ENCODE measurements at regions not wholly inside any gene's neighbourhood (a gene's known extent, or its start where the extent isn't known, plus 50 kb on each side); places are given as distances from the start of the nearest gene placed in this dataset.

DNA sequence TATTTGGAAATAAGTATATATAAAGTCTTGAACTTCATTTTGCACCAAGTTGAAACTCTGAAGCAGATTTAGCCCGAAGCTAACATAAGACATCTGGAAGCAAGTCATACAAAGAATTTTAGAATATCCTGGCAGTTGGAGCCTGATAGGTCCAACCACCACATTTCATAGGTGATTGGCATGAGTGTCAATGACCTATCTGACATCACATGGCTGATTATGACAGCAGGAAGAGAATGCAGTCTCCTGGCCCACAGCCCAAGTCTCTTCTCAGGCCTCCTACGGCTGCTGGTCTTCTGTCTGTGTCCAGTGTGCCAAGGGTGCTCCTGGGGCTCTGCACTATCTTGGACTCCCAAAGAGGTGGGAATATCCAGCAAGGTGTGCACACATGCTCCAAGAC, 325.7 kb upstream of the ACVR2A start:
- Histone ChIP-seq H3K27me3 (no peaks in the 10 kb centered on the region), H3K36me3 (no peaks in the 10 kb centered on the region), H3K9me3 (no peaks in the 10 kb centered on the region), H3K4me1 (no peaks in the 10 kb centered on the region), H3K4me3 (no peak overlapping the region), H3K27ac (no peak overlapping the region)
- intact Hi-C loops (cut with DNase I; ENCODE audit: low total_unique reads) = no loop called here
- no peak for DNase-seq (ENCODE audit: low spot score in 2 of 2)
- TF ChIP-seq, protein P1, sequence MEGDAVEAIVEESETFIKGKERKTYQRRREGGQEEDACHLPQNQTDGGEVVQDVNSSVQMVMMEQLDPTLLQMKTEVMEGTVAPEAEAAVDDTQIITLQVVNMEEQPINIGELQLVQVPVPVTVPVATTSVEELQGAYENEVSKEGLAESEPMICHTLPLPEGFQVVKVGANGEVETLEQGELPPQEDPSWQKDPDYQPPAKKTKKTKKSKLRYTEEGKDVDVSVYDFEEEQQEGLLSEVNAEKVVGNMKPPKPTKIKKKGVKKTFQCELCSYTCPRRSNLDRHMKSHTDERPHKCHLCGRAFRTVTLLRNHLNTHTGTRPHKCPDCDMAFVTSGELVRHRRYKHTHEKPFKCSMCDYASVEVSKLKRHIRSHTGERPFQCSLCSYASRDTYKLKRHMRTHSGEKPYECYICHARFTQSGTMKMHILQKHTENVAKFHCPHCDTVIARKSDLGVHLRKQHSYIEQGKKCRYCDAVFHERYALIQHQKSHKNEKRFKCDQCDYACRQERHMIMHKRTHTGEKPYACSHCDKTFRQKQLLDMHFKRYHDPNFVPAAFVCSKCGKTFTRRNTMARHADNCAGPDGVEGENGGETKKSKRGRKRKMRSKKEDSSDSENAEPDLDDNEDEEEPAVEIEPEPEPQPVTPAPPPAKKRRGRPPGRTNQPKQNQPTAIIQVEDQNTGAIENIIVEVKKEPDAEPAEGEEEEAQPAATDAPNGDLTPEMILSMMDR (IDR thresholded peaks at IDR 0.05) = no peak
- TF ChIP-seq POLR2A (IDR thresholded peaks at IDR 0.05) (no peak), POLR2AphosphoS5 (IDR thresholded peaks at IDR 0.05) (no peak)

DNA sequence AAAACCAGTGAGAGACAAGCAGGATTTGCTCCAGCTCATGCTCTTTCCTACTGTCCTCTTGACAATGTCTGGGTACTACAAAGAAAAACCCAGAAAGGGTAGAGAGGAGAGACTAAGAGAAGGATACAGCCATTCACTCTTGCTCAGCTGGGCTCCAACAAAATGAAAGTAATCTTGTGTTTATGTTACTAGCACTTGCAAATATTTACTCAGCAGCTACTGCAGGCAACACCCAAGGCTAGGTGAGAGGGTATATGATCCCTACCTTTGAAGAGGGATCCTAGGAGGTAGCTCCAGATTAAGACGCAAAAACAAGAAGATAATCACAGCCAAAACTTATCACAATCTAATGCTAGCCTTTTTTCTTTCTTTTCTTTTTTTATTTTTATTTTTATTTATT, 329.6 kb upstream of the ACVR2A start:
- Histone ChIP-seq H3K9me3 (no peaks in the 10 kb centered on the region), H3K27ac (no peak overlapping the region), H3K36me3 (no peaks in the 10 kb centered on the region), H3K27me3 (no peaks in the 10 kb centered on the region), H3K4me1 (no peaks in the 10 kb centered on the region), H3K4me3 (no peak overlapping the region)
- TF ChIP-seq POLR2AphosphoS5 (IDR thresholded peaks at IDR 0.05) (no peak), POLR2A (IDR thresholded peaks at IDR 0.05) (no peak)
- TF ChIP-seq, protein P1 (IDR thresholded peaks at IDR 0.05) = no peak
- intact Hi-C loops (cut with DNase I; ENCODE audit: low total_unique reads) = no loop called here
- DNase-seq (ENCODE audit: low spot score in 2 of 2) = no peak

DNA sequence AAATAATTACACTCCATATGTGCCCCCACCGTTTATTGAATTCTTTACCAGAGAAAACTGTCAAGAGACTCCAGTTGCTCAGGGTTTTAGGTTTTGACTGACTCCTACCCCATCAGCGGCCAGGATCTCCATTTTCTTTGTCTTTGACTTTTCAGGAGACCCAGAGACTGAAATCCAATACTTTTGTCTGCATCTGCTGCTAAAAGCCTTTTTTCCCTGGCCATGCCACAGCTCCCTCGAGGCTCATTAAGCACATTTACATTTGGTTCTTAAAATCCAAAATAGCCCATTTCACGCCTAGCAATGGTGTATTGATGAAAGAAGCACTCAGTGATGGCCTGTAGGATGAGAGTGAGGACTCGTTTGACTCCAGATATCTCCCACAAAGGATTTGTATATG, 332.6 kb upstream of the ACVR2A start:
- TF ChIP-seq POLR2AphosphoS5 (IDR thresholded peaks at IDR 0.05) = no peak
- TF ChIP-seq, protein P1 (IDR thresholded peaks at IDR 0.05) = no peak
- TF ChIP-seq POLR2A (IDR thresholded peaks at IDR 0.05) = no peak
- H3K4me3 ChIP-seq = no peak overlapping the region
- intact Hi-C loops (cut with DNase I; ENCODE audit: low total_unique reads) = no loop called here
- H3K27me3 ChIP-seq = no peaks in the 10 kb centered on the region
- no peaks in the 10 kb centered on the region for H3K4me1 ChIP-seq
- DNase-seq (ENCODE audit: low spot score in 2 of 2) = no peak
- H3K9me3 ChIP-seq = no peaks in the 10 kb centered on the region
- H3K36me3 ChIP-seq = no peaks in the 10 kb centered on the region
- peak overlapping the region; percentile 22 to 76 for H3K27ac ChIP-seq

DNA sequence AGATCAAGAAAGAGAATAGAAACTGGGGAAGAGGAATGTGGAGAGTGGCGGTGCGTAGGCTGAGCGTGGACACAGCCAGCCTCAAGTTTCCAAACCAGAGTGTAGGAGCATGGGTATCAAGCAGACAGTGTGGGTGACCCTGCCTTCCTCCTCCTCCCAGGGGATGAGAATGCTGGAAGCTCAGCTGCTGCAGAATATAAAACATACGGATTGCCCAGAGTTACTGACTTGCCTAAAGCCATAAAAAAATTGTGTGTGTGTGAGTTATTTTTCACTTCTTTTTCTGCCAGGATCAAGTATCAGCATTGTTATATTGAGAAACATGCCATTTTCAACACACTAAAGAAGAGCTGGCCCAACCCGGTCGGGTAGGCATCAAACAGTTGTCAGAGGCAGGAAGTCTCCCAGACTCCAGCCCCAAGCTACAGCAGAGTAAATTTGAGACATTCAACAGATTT, 333.3 kb upstream of the ACVR2A start:
- Histone ChIP-seq H3K9me3 (no peaks in the 10 kb centered on the region), H3K27ac (peak overlapping the region; percentile 11 to 76), H3K27me3 (no peaks in the 10 kb centered on the region), H3K4me1 (no peaks in the 10 kb centered on the region), H3K36me3 (no peaks in the 10 kb centered on the region), H3K4me3 (peak overlapping the region in 1 of 3 donors; percentile 38)
- TF ChIP-seq, protein P1 (IDR thresholded peaks at IDR 0.05) = no peak
- TF ChIP-seq POLR2AphosphoS5 (IDR thresholded peaks at IDR 0.05) = no peak
- peak in 1 of 2 donors; percentile 39 for DNase-seq (ENCODE audit: low spot score in 2 of 2)
- intact Hi-C loops (cut with DNase I; ENCODE audit: low total_unique reads) = no loop called here

DNA sequence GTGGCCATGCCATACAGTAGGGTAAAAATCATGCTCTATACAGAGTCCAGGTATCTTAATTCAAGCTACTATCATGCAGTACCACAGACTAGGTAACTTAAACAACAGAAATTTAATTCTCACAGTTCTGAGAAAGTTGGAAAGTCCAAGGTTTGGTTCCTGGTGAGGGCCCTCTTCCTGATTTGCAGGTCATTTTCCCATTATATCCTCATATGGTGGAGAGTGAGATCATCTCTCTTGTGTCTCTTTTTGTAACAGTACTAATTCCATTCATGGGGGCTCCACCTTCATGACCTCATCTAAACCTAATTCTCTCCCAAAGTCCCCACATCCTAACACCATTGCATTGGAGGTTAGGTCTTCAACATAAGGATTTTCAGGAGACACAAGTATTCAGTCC, 335.0 kb upstream of the ACVR2A start:
- intact Hi-C loops (cut with DNase I; ENCODE audit: low total_unique reads) = no loop called here
- Histone ChIP-seq H3K36me3 (no peaks in the 10 kb centered on the region), H3K27me3 (no peaks in the 10 kb centered on the region), H3K9me3 (no peaks in the 10 kb centered on the region), H3K4me1 (no peaks in the 10 kb centered on the region), H3K4me3 (no peak overlapping the region), H3K27ac (no peak overlapping the region)
- DNase-seq (ENCODE audit: low spot score in 2 of 2) = no peak
- TF ChIP-seq POLR2AphosphoS5 (IDR thresholded peaks at IDR 0.05) (no peak), POLR2A (IDR thresholded peaks at IDR 0.05) (no peak)
- TF ChIP-seq, protein P1 (IDR thresholded peaks at IDR 0.05) = no peak
